Fibroblast of skin of back (primary cell): ENCODE measurements at regions not wholly inside any gene's neighbourhood (a gene's known extent, or its start where the extent isn't known, plus 50 kb on each side); places are given as distances from the start of the nearest gene placed in this dataset.
"Not testable (repeated sequence)": the region's sequence is repeated elsewhere in the genome, so short reads cannot be mapped to it uniquely, and the experiment has no call there.

ENCODE experiments used
- DNase-seq: peaks from one replicate; pipeline ENCODE4 v3.0.0-alpha.2; 2013

DNA sequence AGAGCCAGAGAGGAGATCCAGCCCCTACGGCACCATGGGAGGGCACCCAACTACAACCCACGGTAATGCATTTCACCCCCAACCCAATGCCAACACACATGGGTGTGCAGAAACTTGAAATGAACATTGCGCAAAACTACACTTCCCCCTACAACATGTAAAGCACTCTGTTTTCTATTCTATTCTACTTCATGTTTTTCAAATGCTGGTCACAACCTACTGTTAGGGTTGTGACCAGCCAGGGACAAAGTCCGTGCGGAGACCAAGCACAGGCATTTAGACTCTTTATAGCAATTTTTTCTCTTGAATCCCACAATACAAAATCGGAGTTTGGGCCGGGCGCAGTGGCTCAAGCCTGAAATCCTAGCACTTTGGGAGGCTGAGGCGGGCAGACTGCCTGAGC, 90.6 kb downstream of the MRPL14 start:
- DNase-seq, result no peak

GRCh38 chr6:44036196-44036595, 91.1 kb downstream of the MRPL14 start:
- DNase-seq, result peak; percentile 67

DNA sequence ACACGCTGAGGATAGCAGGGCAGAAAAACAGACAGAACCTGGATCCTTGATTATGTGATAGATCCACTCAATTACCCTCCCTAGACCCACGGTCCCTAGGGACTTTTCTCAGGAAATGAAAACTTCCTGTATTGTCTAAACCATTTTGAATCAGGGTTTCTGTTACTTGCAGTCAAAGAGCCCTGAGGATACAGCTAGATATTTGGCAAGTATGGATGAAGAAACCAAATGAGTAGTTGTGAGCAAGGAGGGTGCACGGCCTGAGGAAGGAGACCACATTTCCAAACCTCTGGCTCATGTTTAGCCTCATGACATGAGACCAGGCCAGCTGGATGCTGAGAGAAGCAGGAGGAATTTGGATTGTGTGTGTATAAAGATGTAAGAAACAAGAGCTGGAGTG, 91.6 kb downstream of the MRPL14 start:
- peak; percentile 71 for DNase-seq

DNA sequence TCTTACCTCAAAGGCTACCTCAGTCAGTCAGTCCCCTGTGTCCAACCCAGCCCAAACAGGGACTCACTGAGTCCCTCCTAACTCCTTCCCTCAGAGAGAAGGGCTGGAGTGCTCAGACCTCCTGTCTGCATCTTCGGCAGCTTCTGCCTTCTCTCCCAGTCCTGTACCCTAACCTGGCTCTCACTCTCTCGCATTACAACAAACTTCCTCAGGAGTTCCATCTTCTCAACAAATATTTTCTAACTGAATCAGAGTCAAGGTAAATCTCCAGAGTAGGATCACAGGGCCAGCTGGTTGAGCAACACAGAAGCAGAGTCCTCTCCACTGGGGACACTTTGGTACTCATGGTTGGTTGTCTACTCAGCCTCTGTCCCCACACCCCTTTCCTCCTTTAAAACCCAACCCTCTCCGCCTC, 92.3 kb downstream of the MRPL14 start:
- DNase-seq, result no peak

GRCh38 chr6:44034391-44034861, 92.8 kb downstream of the MRPL14 start:
- DNase-seq, result no peak

- no peak for DNase-seq
Measured at GRCh38 chr6:44030812-44031454, 96.3 kb downstream of the MRPL14 start.

- DNase-seq, result peak; percentile 58
Measured at GRCh38 chr6:44029444-44030185, 97.6 kb downstream of the MRPL14 start.

- no peak for DNase-seq
Measured at GRCh38 chr6:44028789-44029310, 98.4 kb downstream of the MRPL14 start.

DNA sequence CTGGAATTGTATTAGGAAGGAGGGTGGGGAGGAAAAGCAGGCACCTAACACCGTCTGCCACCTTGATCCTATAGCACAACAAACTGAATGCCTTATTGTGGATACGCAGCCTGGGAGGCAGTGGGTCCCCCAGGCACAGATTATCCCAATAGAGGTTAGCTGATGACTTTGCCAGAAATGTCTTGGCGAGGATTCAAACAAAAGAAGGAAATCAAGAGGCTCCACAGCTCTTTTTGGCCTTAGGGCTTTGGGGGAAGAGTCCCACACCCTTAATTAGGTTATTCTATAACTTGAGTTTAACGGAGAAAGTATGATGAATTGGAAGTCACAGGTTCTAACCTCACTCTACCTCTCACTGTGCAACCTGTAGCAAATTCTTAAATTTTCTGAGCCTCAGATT, 102.0 kb downstream of the MRPL14 start:
- no peak for DNase-seq

DNA sequence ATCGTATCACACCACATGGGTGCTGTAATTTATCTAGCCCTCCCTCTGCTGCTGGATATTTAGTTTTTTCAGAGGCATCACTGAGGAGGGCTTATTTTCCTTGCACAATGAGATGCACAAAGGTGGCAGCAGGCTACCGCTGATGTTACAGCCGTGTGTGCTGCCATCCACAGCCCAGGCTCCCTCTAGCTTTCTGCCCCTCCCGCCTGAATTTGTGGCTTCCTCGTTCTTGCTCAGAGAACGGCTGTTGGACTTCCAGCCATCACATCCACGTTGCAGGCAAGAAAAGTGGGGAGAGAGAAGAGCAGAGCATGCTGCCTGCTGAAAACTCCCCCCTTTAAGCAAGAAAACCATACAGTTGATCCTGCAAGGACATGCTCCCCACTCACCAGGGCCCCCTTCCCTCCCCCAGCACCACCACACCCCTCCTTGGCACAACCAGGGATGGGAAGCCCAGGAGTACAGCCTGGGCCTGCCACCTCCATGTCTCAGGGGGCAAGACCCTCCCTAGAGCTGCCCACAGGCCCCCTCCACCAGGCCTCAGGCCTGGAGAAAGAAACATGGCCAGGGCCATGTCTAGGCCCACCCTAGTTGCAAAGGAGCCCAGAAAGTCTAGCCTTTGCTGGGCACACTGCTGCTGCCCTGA, 102.6 kb downstream of the MRPL14 start:
- DNase-seq, result peak; percentile 59

DNA sequence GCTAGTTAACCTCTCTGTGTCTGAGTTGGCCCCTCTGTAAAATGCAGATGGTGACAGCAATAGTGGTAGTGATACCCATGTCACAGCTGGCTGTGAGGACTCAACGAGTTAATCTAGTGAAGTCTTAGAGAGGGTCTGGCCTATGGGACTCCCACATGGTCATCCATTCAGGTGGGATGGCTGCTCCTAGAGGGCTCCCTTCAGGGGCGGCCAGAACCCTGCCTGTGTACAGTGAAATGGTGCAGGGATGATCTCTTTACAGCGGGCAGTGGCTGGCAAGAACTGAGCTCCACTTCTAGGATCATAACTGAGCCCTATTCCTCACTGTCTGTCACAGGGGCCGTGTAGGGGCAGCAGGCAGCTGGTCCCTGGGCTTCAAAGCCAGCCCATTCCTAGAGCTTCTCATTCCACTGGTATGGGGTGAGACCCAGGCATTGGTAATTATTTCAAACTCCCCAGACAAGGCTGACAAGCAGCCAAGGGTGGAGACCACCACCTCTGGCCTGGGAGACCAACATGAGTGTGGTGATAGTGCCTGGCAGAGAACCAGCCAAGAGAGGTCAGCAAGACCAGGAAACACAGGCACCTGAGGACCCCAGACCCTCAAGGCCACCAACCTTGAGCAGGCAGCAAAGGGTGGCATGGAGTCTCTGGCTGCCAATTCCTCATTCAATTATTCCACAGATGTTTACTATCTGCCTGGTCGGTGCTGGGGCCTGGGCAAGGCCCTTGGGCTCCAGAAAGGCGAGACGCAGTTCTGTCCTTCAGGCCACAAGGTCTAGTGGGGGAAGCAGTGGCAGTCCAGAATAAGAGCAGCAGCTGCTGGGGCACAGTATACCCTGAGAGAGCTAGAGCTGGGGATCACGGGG, 103.4 kb downstream of the MRPL14 start:
- no peak for DNase-seq

- DNase-seq, result no peak
Measured at GRCh38 chr6:44022671-44023352, 104.4 kb downstream of the MRPL14 start.

GRCh38 chr6:44022296-44022661, 105.0 kb downstream of the MRPL14 start:
- no peak for DNase-seq

- no peak for DNase-seq
Measured at GRCh38 chr6:44021589-44022295, 105.5 kb downstream of the MRPL14 start.

- no peak for DNase-seq
Measured at GRCh38 chr6:44020664-44021425, 106.4 kb downstream of the MRPL14 start.

- DNase-seq, result no peak
Measured at GRCh38 chr6:44020148-44020547, 107.1 kb downstream of the MRPL14 start.

GRCh38 chr6:44017307-44017706, 109.9 kb downstream of the MRPL14 start:
- not testable (repeated sequence) for DNase-seq

- DNase-seq, result peak; percentile 78
Measured at GRCh38 chr6:44016131-44016870, 111.0 kb downstream of the MRPL14 start.

GRCh38 chr6:44012078-44012493, 115.2 kb downstream of the MRPL14 start:
- DNase-seq, result peak; percentile 100
